Spinal cord (tissue), 9 donors: ENCODE measurements at regions not wholly inside any gene's neighbourhood (a gene's known extent, or its start where the extent isn't known, plus 50 kb on each side); places are given as distances from the start of the nearest gene placed in this dataset.

Source experiments
- DNase-seq, 6 donors: peaks; one replicate each; pipeline versions ENCODE4 v3.0.0 to v3.0.0-alpha.2; 2013 to 2015; ENCODE audit warnings: low spot score in 6 of 6, low read depth in 4 of 6
- H3K27ac ChIP-seq: one replicate; pipeline ENCODE4 v1.5.1; 2013; ENCODE audit warnings: low read depth, low read length, control low read depth
- H3K27me3 ChIP-seq: one replicate; pipeline ENCODE4 v1.6.1; 2013; ENCODE audit warnings: low read length; ENCODE audit not compliant: control insufficient read depth, insufficient read depth
- H3K36me3 ChIP-seq: one replicate; pipeline ENCODE4 v1.6.1; 2013; ENCODE audit warnings: low read length; ENCODE audit not compliant: control insufficient read depth, insufficient read depth
- H3K4me1 ChIP-seq: one replicate; pipeline ENCODE4 v1.6.1; 2013; ENCODE audit warnings: low read length; ENCODE audit not compliant: control insufficient read depth, insufficient read depth
- H3K4me3 ChIP-seq: one replicate; pipeline ENCODE4 v1.5.1; 2013; ENCODE audit warnings: low read depth, low read length, control low read depth
- H3K9me3 ChIP-seq: one replicate; pipeline ENCODE4 v1.6.1; 2013; ENCODE audit warnings: low read length; ENCODE audit not compliant: control insufficient read depth, insufficient read depth
- WGBS: methylation state at CpG from one replicate; pipeline ENCODE4 v1.1.5; 2013; ENCODE audit warnings: missing lambda C conversion rate; ENCODE audit not compliant: insufficient coverage; 5-methylcytosine and 5-hydroxymethylcytosine counted together
- donor health status: healthy.

DNA sequence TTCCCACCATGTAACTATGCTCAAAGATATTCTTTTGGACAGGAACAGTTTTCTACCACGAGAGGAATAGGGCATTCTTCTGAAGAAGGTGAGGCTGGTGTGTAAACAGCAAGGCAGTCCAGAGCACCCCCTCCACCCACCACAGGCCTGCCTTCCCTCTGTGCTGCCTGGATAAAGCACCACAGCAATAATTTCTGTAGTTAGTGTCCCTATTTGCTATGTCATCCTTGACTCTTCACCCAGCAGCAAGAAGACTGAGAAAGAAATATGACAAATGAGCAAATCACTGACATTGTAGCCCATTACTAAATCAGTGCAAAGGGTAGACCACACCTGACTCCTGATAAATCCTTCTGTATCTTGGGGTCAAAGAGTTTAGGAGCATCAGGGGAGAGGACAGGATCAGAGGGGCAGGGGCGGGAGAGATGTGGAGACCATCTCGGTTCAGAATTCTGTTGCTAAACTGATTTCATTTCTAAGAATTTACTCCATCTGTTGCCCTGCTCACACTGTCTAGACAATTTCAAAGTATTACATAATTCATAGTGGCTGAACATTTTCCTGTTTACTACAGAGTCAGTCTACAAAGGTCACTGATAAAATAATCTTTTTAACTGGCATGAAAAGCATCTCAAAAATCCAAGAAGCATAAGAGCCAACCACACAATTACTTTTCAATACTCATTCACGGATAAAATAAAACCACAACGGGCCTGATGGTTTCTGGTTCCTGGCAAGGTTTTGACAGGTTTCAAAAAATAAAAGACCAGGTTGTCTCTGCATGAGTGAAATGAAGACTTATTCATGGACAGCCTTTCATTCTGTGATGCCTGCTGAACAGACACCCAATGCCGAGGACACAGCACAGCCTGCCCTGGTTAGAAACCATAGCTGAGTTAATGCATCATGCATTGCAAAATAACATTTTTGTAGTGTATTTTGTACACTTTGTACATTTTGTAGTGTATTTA, 88.4 kb upstream of the IRS2 start:
- 79% methylated on average over 3 of the region's 6 CpGs for WGBS
- H3K4me3 ChIP-seq: no peak overlapping the region
- peaks cover 7% of the 10 kb centered on the region for H3K4me1 ChIP-seq
- H3K27ac ChIP-seq: no peak overlapping the region
- no peaks in the 10 kb centered on the region for H3K9me3 ChIP-seq
- H3K36me3 ChIP-seq: no peaks in the 10 kb centered on the region
- DNase-seq: peak in 1 of 6 donors; percentile 34
- H3K27me3 ChIP-seq: no peaks in the 10 kb centered on the region

DNA sequence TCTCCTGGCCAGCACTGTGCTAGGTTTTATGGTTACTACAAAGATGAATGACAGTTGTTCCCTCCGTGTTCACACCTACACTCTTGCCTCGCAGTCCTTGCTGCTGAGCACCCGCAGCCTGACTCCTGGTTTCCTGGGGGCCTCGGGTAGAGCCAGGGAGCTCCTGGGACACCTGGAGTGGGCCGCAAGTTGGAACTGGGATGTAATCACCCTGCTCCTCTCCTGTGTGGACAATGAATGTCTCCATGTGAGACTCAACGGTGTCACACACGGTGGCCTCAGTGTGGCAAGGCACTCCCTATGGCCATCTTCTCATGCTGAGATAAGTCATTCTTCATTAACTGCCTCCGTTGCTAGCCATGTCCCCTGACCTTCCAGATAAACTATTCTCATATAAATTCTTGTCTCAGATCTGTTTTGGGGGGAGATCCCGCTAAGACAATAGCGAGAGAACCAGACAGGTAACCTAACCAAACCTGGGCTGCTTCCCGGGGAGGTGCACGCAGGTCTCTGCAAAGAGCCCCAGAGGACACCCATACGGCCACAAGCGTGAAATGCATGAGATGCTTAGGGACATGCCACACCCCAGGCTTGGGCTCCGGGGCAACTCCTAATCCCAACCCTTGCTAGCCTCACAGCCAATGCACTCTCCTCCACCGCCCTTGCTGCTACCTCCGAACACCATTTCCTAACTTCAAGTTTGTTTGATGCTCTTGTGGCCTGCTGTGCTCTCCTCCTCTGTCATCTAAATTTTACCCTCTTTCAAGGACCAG, 87.2 kb upstream of the IRS2 start:
- Histone ChIP-seq H3K27me3 (no peaks in the 10 kb centered on the region), H3K4me1 (peaks cover 14% of the 10 kb centered on the region), H3K4me3 (no peak overlapping the region), H3K36me3 (no peaks in the 10 kb centered on the region), H3K27ac (no peak overlapping the region), H3K9me3 (no peaks in the 10 kb centered on the region)
- DNase-seq: no peak
- 88% methylated on average over 13 of the region's 17 CpGs for WGBS

GRCh38 chr13:109872864-109873263, 86.5 kb upstream of the IRS2 start:
- Histone ChIP-seq H3K4me3 (no peak overlapping the region), H3K36me3 (no peaks in the 10 kb centered on the region), H3K4me1 (peaks cover 14% of the 10 kb centered on the region), H3K27me3 (no peaks in the 10 kb centered on the region), H3K27ac (no peak overlapping the region), H3K9me3 (no peaks in the 10 kb centered on the region)
- WGBS: no CpG with 5 or more reads among the region's 1 CpG
- DNase-seq: no peak

DNA sequence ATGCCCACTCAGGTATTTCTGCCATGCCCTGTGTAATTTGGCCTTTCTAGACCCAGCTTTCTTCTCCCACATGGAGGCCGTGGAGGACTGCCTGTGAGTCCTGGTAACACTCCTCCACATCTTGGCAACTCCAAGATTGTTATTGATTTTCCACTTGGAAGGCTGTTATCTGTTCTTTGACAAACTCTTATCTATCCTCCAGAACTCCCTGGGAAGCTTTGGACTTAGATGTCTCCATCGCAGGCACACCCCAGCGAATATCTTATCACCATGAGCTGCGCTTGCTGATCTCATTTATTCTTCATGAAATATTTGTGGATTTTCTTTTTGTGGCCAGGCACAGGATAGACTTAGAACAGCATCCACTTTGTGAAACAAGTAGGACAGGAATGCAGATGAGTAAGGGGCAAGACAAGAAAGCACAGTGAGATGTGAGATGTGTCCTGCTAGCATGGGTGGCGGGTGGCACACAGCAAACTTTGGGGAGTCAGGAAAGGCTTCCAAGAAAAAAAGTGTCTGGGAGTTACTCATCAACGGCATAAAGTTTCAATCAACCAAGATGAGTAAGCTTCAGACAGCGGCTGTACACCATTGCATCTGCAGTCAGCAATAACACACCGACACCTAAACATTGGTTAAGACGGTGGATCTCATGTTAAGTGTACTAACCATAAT, 84.5 kb upstream of the IRS2 start:
- no peak overlapping the region for H3K4me3 ChIP-seq
- no peak overlapping the region for H3K27ac ChIP-seq
- no peaks in the 10 kb centered on the region for H3K36me3 ChIP-seq
- no peaks in the 10 kb centered on the region for H3K27me3 ChIP-seq
- 91% methylated on average over 3 of the region's 9 CpGs for WGBS
- H3K4me1 ChIP-seq: peaks cover 14% of the 10 kb centered on the region
- DNase-seq: no peak
- no peaks in the 10 kb centered on the region for H3K9me3 ChIP-seq

DNA sequence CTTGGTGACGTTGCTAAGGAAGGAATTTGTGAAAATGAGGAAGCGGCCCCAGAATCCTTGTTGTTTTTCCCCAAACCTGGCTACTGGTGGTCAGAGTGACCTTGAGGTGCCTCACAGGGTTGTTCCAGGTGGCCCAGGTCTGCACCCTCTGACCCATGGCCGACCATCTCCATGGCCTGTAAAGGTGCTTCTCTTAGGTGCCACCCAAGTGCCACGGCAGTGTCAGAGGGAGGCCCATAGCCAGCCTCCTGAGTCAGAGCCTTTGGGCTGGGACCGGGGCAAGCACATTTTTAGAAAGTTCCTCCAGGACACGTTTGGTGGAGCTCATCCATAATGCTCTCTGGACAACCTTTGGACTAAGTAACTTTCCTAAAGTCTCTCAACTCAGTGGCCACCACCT, 83.9 kb upstream of the IRS2 start:
- Histone ChIP-seq H3K4me1 (peaks cover 14% of the 10 kb centered on the region), H3K36me3 (no peaks in the 10 kb centered on the region), H3K9me3 (no peaks in the 10 kb centered on the region), H3K27ac (no peak overlapping the region), H3K4me3 (no peak overlapping the region), H3K27me3 (no peaks in the 10 kb centered on the region)
- no peak for DNase-seq
- WGBS: 93% methylated on average over 5 of the region's 6 CpGs

DNA sequence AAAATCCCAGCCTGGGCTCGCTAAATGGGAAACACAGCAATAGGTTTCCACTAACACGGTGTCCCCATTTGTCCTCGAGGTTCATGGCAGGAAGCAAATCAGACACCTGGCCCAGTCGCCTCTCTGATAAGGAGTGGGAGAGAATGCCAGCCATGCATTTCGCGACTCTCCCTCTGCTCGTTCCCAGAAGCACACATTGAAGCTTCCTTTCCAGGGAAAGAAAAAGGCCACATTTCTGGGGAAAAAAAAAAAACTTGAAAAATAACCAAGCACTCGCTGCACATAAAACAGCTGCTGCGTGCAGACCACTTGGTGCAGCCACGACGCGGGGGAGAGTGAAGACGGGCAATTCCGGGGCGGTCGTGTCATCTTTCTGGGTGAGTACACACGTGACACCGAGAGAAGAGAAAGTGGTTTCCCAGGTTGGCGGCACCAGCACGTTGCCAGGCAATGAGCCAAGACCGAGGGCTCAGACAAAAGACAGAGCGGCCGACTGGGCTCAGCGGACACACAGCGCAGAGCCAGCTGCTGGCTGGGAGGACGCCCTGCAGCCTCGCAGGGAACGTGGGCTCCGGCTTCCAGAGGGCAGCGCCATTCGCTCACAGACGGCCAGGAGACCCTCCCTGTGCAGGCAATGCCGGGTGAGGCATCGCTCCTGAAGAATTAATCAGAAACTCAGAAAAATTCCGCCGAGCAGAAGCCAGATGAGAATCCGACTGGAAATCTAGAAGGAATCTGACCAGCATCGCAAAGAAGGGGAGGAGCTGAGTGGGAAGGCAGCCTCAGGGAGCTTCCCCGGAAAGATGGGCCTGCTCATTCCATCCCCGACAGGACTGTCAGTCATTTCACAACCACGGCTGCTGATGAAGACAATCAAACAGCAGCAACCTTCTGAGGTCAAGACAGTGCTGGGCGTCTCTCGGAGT, 83.2 kb upstream of the IRS2 start:
- Histone ChIP-seq H3K9me3 (no peaks in the 10 kb centered on the region), H3K27me3 (no peaks in the 10 kb centered on the region), H3K4me1 (peaks cover 14% of the 10 kb centered on the region), H3K36me3 (no peaks in the 10 kb centered on the region), H3K4me3 (peak overlapping the region; percentile 26), H3K27ac (no peak overlapping the region)
- 37% methylated on average over 37 of the region's 43 CpGs for WGBS
- DNase-seq: peak; percentile 17 to 94 (median 50)

DNA sequence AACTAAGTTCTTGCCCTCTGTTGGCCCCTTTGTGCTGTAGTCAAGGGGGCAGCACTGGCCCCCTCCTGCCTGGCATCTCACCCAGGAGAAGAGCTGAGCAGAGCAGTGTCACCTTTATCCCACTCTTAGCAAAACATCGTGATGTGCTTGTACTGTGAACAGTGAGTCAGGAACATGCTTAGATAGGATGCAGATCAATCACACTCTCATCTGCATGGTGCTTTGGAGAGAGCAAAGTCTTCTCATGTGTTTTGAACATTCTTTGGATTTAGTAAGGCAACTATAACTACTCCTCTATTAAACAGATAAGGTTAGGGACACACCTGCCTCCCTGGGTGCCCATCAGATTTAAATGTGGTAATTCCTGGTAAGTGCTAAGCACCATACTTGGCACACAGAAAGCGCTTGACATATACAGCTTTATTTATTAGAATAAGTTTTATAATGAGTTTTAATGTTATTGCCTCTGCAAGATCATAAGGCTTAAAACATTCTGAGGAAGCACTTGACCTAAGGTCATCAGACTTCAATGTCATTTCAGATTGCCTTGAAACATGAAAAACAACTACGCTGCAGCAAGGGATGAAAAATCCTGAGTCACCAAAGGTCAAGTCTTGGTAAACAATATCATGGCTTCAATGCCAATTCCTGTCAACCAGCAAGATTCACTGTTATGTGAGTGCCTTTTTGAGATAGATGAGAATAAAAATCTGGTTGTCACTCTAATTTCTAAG, 82.4 kb upstream of the IRS2 start:
- DNase-seq: peak in 1 of 6 donors; percentile 9
- no peak overlapping the region for H3K4me3 ChIP-seq
- no peaks in the 10 kb centered on the region for H3K36me3 ChIP-seq
- H3K4me1 ChIP-seq: peaks cover 14% of the 10 kb centered on the region
- WGBS: 100% methylated on average over 1 of the region's 3 CpGs
- no peaks in the 10 kb centered on the region for H3K27me3 ChIP-seq
- no peaks in the 10 kb centered on the region for H3K9me3 ChIP-seq
- H3K27ac ChIP-seq: no peak overlapping the region

GRCh38 chr13:109867766-109868165, 81.4 kb upstream of the IRS2 start:
- Histone ChIP-seq H3K4me3 (no peak overlapping the region), H3K9me3 (no peaks in the 10 kb centered on the region), H3K36me3 (no peaks in the 10 kb centered on the region), H3K27me3 (no peaks in the 10 kb centered on the region), H3K27ac (no peak overlapping the region), H3K4me1 (peaks cover 14% of the 10 kb centered on the region)
- 100% methylated on average over 1 of the region's 2 CpGs for WGBS
- no peak for DNase-seq
